Medulla oblongata (tissue), 1 donor: ENCODE measurements at regions not wholly inside any gene's neighbourhood (a gene's known extent, or its start where the extent isn't known, plus 50 kb on each side); places are given as distances from the start of the nearest gene placed in this dataset.
"Not testable (repeated sequence)": the region's sequence is repeated elsewhere in the genome, so short reads cannot be mapped to it uniquely, and the experiment has no call there.

Experiments used
- DNase-seq: peaks from one replicate; pipeline ENCODE4 v3.0.0-alpha.2; 2015; ENCODE audit errors: extremely low spot score

- DNase-seq = no peak
These were observed 294.6 kb downstream of the TRIML1 start for GRCh38 chr4:188433741-188434315.

DNA sequence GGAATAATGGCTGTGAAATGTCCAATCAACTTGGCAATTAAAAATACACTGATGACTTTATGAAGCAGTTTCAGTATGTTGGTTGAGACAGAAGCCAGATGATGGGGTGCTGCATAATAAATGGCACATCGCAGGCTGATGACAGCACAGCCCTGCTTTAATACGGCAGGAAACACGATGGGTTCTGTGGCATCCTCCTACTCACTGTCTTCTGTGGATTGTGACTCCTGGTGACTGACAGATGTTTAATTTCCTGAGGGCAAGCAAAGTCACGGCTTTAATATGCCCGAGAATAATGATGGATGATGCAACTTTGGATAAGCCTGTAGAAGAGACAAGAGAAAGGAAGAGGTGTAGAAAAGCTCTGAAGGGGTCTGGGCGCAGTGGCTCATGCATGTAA lies 295.4 kb downstream of the TRIML1 start:
- DNase-seq = no peak

DNA sequence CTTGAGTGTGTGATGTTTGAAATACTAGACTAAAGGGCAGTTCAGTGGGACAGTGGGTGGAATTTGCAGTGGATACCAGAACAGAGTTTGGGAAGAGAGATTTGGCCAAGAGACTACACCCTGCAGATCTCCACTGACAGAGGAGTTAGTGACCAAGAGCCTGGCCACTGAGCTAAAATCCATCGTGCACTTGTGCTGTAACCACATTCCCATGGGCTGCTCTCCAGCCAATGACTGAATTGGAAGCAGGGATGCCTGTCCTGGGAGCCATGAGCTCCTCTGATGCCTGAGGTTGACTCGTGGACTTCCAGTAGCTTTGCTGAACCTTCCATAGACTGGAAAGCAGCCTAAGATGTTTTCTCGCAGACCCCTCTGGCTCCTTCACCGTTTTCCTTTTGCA lies 296.1 kb downstream of the TRIML1 start:
- no peak for DNase-seq

DNA sequence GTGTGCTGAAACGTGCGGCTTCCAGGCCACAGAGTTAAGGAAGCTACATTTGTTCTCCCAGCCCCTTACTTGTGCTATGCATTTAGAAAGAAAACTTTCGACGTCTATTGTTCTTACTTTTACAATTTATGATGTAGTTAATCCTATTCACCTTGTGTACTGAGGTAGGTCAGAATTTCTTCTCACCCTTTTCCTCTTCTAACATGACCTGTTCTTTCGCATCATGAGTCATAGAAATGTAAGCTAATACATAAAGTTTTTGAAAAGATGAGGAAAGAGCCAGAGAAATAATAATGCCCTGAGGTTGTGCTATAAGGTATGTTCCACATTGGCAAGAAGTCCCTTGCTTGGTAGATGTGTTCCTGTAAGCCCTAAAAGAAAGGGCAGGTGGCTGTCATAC lies 298.3 kb downstream of the TRIML1 start:
- DNase-seq = no peak

DNA sequence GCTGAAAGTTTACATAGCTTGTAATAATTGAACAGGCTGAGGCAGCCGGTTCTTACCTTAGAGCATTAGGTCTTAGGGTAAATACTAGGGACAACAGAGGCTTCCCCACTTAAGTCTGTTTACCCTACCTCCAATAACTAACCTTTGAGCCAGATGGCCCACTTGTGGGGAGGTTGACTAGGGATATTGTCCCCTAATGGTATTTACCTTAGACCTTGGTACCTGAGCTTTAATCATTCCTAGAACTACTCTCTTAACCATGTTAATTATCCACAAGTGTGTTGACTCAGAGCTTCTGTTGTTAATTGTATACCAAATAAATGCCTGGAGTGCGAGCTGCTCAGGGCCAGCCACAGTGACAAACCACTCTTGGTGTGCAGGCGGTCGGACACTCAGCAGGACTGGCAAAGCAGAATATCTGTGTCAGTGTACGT lies 299.2 kb downstream of the TRIML1 start:
- not testable (repeated sequence) for DNase-seq

DNA sequence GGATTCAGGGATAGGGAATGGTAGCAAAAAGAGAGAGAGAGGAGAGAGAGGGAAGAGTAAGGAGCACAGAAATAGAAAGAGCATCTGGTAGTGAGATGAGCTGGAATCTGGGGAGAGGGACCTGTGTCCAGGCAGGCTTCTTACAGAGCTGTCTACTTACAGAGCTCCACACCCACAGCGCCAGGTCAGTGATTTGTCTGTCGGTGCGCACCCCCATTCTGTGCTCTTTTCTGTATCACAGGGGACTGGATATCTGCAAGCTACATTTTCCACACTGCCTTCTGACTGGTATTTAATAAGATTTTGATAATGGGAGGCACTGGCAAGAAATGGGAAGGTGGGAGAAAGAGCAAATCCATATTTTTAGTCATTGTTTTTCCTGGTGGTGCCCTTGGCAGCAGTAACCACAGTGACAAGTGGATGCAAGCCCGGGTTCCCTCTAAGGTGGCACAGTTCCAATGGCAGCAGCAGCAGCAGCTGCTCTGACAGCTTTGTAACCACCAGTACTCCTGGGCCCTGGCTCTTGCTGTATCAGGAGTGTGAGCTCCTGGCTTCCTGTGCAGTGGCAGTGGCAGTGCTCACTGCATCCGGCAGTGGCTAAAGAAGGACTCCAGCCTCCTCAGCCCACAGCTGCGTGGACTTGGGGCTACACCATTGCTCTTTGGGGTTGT lies 300.5 kb downstream of the TRIML1 start:
- DNase-seq = peak; percentile 69

DNA sequence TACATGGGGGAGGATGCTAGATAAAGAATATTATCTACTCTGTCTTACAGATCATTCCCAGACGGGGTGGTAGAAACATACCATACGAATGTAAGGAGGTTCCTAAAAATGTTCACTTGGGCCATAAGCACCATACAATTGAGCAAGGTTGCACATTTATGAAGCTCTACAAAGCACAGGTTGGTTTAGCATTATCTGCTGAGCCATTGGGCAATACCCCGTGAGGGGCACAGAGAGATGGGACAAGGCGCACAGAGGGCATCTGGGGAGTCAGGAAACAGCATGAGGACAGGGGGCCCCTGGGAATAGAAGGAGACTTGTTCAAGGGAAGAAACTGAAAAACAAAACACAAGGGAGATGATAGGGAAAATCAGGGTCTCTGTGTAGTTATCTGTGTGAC lies 305.3 kb downstream of the TRIML1 start:
- DNase-seq = no peak

DNA sequence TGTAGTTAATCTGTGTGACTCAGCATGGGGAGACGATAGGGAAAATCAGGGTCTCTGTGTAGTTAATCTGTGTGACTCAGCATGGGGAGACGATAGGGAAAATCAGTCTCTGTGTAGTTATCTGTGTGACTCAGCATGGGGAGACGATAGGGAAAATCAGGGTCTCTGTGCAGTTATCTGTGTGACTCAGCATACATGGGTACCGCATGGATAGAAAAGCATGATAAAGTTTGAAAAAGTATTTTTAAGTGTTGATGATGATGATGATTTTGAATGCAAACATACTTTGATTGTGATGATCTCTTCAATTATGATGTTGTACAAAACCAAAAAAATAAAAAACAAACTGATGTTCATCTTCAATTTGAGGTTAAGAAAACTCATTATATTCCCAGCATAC lies 309.8 kb downstream of the TRIML1 start:
- not testable (repeated sequence) for DNase-seq

GRCh38 chr4:188450571-188450970 lies 311.3 kb downstream of the TRIML1 start:
- DNase-seq = no peak

GRCh38 chr4:188452097-188452496 lies 312.9 kb downstream of the TRIML1 start:
- no peak for DNase-seq

- no peak for DNase-seq
These were observed 315.3 kb downstream of the TRIML1 start for GRCh38 chr4:188454575-188454974.

DNA sequence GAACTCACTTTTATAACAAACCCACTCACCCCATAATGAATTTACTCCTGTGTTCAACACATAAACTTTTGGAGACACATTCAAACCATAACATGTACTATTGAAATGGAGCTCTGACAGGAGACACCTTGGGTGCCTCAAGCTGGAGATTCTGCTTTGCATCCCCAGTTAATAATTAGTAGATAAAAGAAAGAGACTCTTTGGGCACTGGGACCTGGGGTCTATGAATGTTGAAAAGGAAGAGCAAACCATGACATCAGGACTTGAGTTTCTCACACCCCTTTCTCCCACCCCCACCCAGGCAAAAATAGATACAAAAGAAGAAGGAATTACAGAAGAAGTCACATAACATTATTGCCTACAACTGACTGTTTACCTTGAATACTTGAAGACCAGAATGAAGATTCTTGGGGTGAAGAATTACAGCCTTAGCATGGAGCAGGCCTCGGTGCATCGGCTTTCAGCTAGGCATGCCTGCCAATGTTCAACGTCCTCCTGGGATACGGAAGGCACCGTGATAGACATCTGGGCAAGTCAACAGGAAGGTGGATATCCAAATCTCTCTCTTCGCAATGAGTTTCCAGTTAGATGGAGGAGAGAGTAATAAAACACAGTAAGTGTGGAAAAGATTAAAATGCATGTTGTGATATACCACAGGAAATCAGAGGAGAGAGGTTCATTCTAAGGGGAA lies 316.0 kb downstream of the TRIML1 start:
- no peak for DNase-seq

- no peak for DNase-seq
These were observed 320.1 kb downstream of the TRIML1 start for GRCh38 chr4:188459381-188459780.

- DNase-seq = no peak
These were observed 324.7 kb downstream of the TRIML1 start for GRCh38 chr4:188463909-188464308.

DNA sequence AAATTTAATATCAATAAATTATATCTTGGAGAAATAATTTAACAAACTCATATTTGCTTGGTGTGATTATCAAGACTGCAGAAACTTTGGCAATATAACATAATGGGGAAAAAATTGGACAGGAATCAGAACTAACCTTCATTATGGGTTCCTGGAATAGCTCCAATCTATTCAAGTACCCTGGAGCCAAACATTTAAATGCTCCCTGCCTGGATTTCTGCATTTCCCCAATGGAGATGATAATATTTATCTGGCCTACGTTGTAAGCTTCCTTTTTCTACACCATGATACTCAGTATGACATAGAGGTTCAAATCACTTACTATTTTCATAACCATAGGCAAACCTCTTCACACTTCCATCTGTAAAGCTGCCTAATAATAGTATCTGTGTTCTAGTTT lies 326.8 kb downstream of the TRIML1 start:
- no peak for DNase-seq

- DNase-seq = no peak
These were observed 345.0 kb downstream of the TRIML1 start for GRCh38 chr4:188484256-188484655.

GRCh38 chr4:188485906-188486305 lies 346.7 kb downstream of the TRIML1 start:
- no peak for DNase-seq

DNA sequence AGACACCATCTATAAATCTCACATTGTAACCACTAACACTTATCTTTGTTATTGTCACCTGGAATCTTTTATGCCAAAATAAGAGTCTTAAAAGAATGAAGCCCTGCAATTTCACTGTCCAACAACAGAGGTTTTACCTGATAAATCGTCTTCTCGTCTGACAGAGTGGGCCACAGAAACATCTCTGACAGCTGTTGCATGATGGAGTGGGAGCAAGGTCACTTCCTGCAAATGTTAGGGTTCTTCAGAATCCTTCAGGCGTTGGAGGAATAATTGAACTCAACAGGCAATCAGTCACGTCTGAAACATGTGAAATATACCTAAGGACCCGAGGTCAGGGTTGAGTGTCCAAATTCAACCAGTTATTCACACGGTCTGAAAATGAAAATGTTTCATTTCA lies 353.6 kb downstream of the TRIML1 start:
- no peak for DNase-seq

DNA sequence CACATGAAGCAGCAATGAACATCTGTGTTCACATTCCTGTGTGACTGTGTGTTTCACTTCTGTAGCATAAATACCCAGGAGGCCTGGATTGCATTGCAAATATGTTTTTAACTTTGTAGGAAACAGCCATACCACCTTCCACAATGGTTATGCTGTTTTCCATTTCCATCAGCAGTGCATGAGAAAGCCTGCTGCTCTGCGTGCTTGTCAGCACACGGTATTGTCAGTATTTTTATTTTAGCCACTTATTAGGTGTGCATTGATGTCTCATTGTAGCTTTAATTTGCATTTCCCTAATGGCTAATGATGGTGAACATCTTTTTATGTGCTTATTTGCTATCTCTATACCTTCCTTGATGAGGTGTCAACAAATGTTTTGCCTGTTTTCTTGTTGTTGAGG lies 355.9 kb downstream of the TRIML1 start:
- DNase-seq = no peak

DNA sequence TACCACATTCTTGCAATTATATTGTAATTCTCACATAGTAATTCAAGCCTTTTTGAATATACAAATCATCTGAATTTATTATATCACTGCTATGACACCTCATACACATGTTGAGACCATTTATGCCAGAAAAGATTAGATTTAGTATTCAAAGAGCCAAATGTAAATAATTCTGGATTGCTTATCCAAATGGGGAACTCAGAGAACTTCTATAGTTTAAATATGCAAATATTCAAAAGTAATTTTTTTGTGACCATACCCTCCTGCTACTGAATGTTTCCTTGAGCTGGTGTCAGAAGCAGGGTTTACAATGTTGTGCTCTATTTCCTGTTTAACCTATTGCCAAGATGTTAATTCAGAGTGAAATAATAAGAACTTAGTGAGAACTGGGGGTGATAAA lies 372.2 kb downstream of the TRIML1 start:
- DNase-seq = no peak

GRCh38 chr4:188532751-188533150 lies 393.5 kb downstream of the TRIML1 start:
- no peak for DNase-seq

DNA sequence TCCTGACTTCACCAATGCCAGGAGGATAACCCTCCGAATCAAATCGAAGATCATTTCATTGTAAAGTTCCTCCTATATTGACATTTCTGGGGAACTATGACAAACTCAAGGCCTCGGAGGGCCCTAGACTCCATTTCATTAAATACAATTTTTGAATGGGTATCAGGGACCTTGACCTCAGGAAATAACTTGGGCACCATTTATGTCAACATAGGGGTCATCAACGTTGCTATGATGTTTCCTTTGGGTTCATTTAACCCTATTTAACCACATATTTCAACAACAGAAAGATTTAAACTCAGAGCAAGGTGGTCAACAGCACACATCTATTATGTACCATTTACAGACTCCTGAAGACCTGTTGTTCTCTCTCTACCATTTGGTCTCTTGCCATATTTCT lies 395.1 kb downstream of the TRIML1 start:
- no peak for DNase-seq

DNA sequence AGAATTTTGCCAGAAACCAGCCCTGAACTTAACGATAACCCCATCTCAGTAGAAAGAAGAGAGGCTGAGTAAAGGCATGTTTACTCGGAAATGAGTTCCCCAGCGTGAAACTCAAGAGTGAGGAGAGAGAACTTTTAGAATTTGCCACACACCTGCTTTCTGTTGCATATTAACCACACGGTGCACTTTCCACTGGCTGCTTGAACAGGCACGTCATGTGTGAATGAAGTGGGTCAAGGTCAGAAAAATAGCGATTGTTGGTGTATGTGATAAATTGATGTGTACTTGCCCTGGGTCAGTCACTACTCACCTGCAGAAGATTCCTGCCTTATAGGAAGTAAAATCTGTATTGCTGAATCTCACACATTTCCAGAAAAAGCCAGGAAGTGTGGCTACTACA lies 395.7 kb downstream of the TRIML1 start:
- DNase-seq = no peak
